Stimulated activated CD4-positive, alpha-beta T cell treated with anti-CD3 and anti-CD28 coated beads, Interleukin-4, amount 100 ng/mL, for 48 hours (primary cell): ENCODE measurements at regions not wholly inside any gene's neighbourhood (a gene's known extent, or its start where the extent isn't known, plus 50 kb on each side); places are given as distances from the start of the nearest gene placed in this dataset.
"Not testable (repeated sequence)": the region's sequence is repeated elsewhere in the genome, so short reads cannot be mapped to it uniquely, and the experiment has no call there.

Experiments used
- DNase-seq, 2 donors: peaks; one replicate each; pipeline ENCODE4 v3.0.0-alpha.2; 2020; ENCODE audit warnings: low read depth in 2 of 2

GRCh38 chr3:80334534-80334933, 566.7 kb upstream of the ROBO1 start:
- no peak for DNase-seq

- DNase-seq: no peak
These were observed 563.8 kb upstream of the ROBO1 start for GRCh38 chr3:80331494-80332170.

GRCh38 chr3:80314541-80314940, 546.7 kb upstream of the ROBO1 start:
- not testable (repeated sequence) for DNase-seq

GRCh38 chr3:80308637-80309036, 540.8 kb upstream of the ROBO1 start:
- DNase-seq: no peak

- DNase-seq: no peak
These were observed 540.0 kb upstream of the ROBO1 start for GRCh38 chr3:80307844-80308243.

- DNase-seq: no peak
These were observed 529.9 kb upstream of the ROBO1 start for GRCh38 chr3:80297720-80298119.

- DNase-seq: no peak
These were observed 517.6 kb upstream of the ROBO1 start for GRCh38 chr3:80285388-80285787.

- DNase-seq: no peak
These were observed 516.0 kb upstream of the ROBO1 start for GRCh38 chr3:80283783-80284182.

GRCh38 chr3:80278056-80278455, 510.3 kb upstream of the ROBO1 start:
- no peak for DNase-seq

- DNase-seq: no peak
These were observed 507.3 kb upstream of the ROBO1 start for GRCh38 chr3:80275120-80275519.

GRCh38 chr3:80263260-80263659, 495.5 kb upstream of the ROBO1 start:
- no peak for DNase-seq

- DNase-seq: no peak
These were observed 493.3 kb upstream of the ROBO1 start for GRCh38 chr3:80261082-80261481.

GRCh38 chr3:80259736-80260135, 491.9 kb upstream of the ROBO1 start:
- DNase-seq: no peak

- no peak for DNase-seq
These were observed 484.3 kb upstream of the ROBO1 start for GRCh38 chr3:80252113-80252512.

- no peak for DNase-seq
These were observed 480.0 kb upstream of the ROBO1 start for GRCh38 chr3:80247766-80248165.

GRCh38 chr3:80244390-80244789, 476.6 kb upstream of the ROBO1 start:
- no peak for DNase-seq

GRCh38 chr3:80241791-80242190, 474.0 kb upstream of the ROBO1 start:
- DNase-seq: no peak

- no peak for DNase-seq
These were observed 471.5 kb upstream of the ROBO1 start for GRCh38 chr3:80239301-80239700.

- no peak for DNase-seq
These were observed 470.8 kb upstream of the ROBO1 start for GRCh38 chr3:80238606-80239005.

GRCh38 chr3:80238152-80238551, 470.4 kb upstream of the ROBO1 start:
- no peak for DNase-seq

- DNase-seq: no peak
These were observed 466.9 kb upstream of the ROBO1 start for GRCh38 chr3:80234706-80235105.

- DNase-seq: no peak
These were observed 465.8 kb upstream of the ROBO1 start for GRCh38 chr3:80233576-80233975.

GRCh38 chr3:80232760-80233159, 465.0 kb upstream of the ROBO1 start:
- DNase-seq: no peak

- DNase-seq: no peak
These were observed 463.2 kb upstream of the ROBO1 start for GRCh38 chr3:80230962-80231361.
